GM23338 (cell line): ENCODE measurements at regions not wholly inside any gene's neighbourhood (a gene's known extent, or its start where the extent isn't known, plus 50 kb on each side); places are given as distances from the start of the nearest gene placed in this dataset.

Experiments
- ATAC-seq: fragments of 200-7000 bp; cut with Tn5 transposase; 3 replicates; pipeline ENCODE4 v1.9.1; 2020
- DNase-seq: peaks from one replicate; pipeline ENCODE4 v3.0.0-alpha.2; 2015; ENCODE audit warnings: low spot score
- H2AFZ ChIP-seq: fragments of 200-600 bp; sonication (generic); 2 replicates; pipeline ENCODE4 v1.8.0; 2016; ENCODE audit warnings: antibody characterized with exemption, mild to moderate bottlenecking, moderate library complexity
- H3F3A ChIP-seq: fragments of 200-600 bp; sonication (generic); replicated peaks from 2 replicates; pipeline ENCODE4 v1.8.0; 2017; ENCODE audit warnings: antibody characterized with exemption, mixed run types, low read depth
- H3K27ac ChIP-seq: fragments of 200-600 bp; sonication (generic); 2 replicates; pipeline ENCODE4 v1.6.1; 2016; ENCODE audit warnings: low read depth
- H3K27me3 ChIP-seq: fragments of 200-600 bp; sonication (generic); 2 replicates; pipeline ENCODE4 v1.8.0; 2016; ENCODE audit warnings: mild to moderate bottlenecking, mixed run types, moderate library complexity; ENCODE audit not compliant: insufficient read depth
- H3K36me3 ChIP-seq: fragments of 200-600 bp; sonication (generic); 2 replicates; pipeline ENCODE4 v1.8.0; 2016; ENCODE audit warnings: mild to moderate bottlenecking; ENCODE audit not compliant: insufficient read depth
- H3K4me1 ChIP-seq: fragments of 200-600 bp; sonication (generic); 2 replicates; pipeline ENCODE4 v1.8.0; 2016; ENCODE audit warnings: mild to moderate bottlenecking, moderate library complexity; ENCODE audit not compliant: insufficient read depth
- H3K4me2 ChIP-seq: fragments of 200-600 bp; sonication (generic); 2 replicates; pipeline ENCODE4 v1.7.1; 2017; ENCODE audit warnings: mixed run types
- H3K4me3 ChIP-seq: fragments of 200-600 bp; sonication (generic); 2 replicates; pipeline ENCODE4 v1.6.1; 2016; ENCODE audit warnings: mixed run types
- H3K79me2 ChIP-seq: fragments of 200-600 bp; sonication (generic); replicated peaks from 2 replicates; pipeline ENCODE4 v1.8.0; 2017; ENCODE audit warnings: mild to moderate bottlenecking; ENCODE audit not compliant: insufficient read depth
- H3K9me2 ChIP-seq: fragments of 200-600 bp; sonication (generic); 2 replicates; pipeline ENCODE4 v1.8.0; 2017; ENCODE audit not compliant: insufficient read depth
- H4K20me1 ChIP-seq: fragments of 200-600 bp; sonication (generic); replicated peaks from 2 replicates; pipeline ENCODE4 v1.8.0; 2017; ENCODE audit warnings: mild to moderate bottlenecking; ENCODE audit not compliant: insufficient read depth
- H3K27ac Mint-ChIP-seq: 2 replicates; pipeline ENCODE4 v1.8.0; 2020; ENCODE audit warnings: inconsistent platforms, mild to moderate bottlenecking, moderate library complexity, mixed read lengths
- H3K27me3 Mint-ChIP-seq: 3 replicates; pipeline ENCODE4 v1.8.0; 2022; ENCODE audit warnings: low read depth, mild to moderate bottlenecking, moderate library complexity, mixed read lengths, inconsistent platforms; ENCODE audit not compliant: insufficient read depth, poor library complexity
- H3K36me3 Mint-ChIP-seq: 3 replicates; pipeline ENCODE4 v1.8.0; 2021; ENCODE audit warnings: low read depth, mild to moderate bottlenecking, inconsistent platforms, moderate library complexity, mixed read lengths
- H3K4me1 Mint-ChIP-seq: 3 replicates; pipeline ENCODE4 v1.8.0; 2020; ENCODE audit warnings: mild to moderate bottlenecking, inconsistent platforms, mixed read lengths
- H3K4me3 Mint-ChIP-seq: 3 replicates; pipeline ENCODE4 v1.8.0; 2021; ENCODE audit warnings: moderate library complexity, mild to moderate bottlenecking, inconsistent platforms, mixed read lengths
- H3K9me3 Mint-ChIP-seq: 3 replicates; pipeline ENCODE4 v1.8.0; 2020; ENCODE audit warnings: moderate library complexity, mild to moderate bottlenecking, inconsistent platforms, mixed read lengths
- CREB1 ChIP-seq: fragments of 250-450 bp; sonication (Bioruptor Pico); IDR thresholded peaks from 2 replicates; pipeline ENCODE4 v1.5.0; 2020; ENCODE audit warnings: low read depth, mild to moderate bottlenecking, moderate library complexity
- EZH2 ChIP-seq: fragments of 200-600 bp; sonication (generic); IDR thresholded peaks from one replicate; pipeline ENCODE4 v1.8.0; 2017; ENCODE audit warnings: antibody characterized with exemption, mild to moderate bottlenecking, low read depth; ENCODE audit not compliant: unreplicated experiment
- EZH2phosphoT487 ChIP-seq: fragments of 200-600 bp; sonication (generic); IDR thresholded peaks from one replicate; pipeline ENCODE4 v1.8.1; 2018; ENCODE audit warnings: antibody characterized with exemption; ENCODE audit not compliant: unreplicated experiment
- JUNB ChIP-seq: IDR thresholded peaks from one replicate; pipeline ENCODE4 v1.6.1; 2016; ENCODE audit warnings: antibody characterized with exemption; ENCODE audit not compliant: unreplicated experiment
- NANOG ChIP-seq: IDR thresholded peaks from 2 replicates; pipeline ENCODE4 v1.6.1; 2016; ENCODE audit warnings: antibody characterized with exemption, borderline replicate concordance
- POLR2AphosphoS5 ChIP-seq: IDR thresholded peaks from 2 replicates; pipeline ENCODE4 v1.6.1; 2016; ENCODE audit warnings: antibody characterized with exemption, low read depth
- ZNF331 ChIP-seq: fragments of 250-450 bp; sonication (Bioruptor Pico); IDR thresholded peaks from 2 replicates; pipeline ENCODE4 v1.5.0; 2020; ENCODE audit warnings: low read depth, mild to moderate bottlenecking, moderate library complexity
- TF ChIP-seq, protein P1 (sequence below), 2 experiments: fragments of 200-600 bp in 1 of 2; sonication (generic) in 1 of 2; conservative IDR thresholded peaks; 2 replicates each; pipeline versions ENCODE4 v1.5.1 to v1.6.1; 2016 to 2017; ENCODE audit warnings: antibody characterized with exemption in 2 of 2, low read depth in 2 of 2, mild to moderate bottlenecking in 2 of 2, moderate library complexity in 1 of 2
- TF ChIP-seq, protein P2 (sequence below): IDR thresholded peaks from 2 replicates; pipeline ENCODE4 v1.6.1; 2016; ENCODE audit warnings: antibody characterized with exemption
- TF ChIP-seq, protein P3 (sequence below): fragments of 250-450 bp; sonication (Bioruptor Pico); IDR thresholded peaks from 2 replicates; pipeline ENCODE4 v1.5.0; 2020; ENCODE audit warnings: mild to moderate bottlenecking, moderate library complexity
- TF ChIP-seq, protein P4 (sequence below): IDR thresholded peaks from one replicate; pipeline ENCODE4 v1.6.1; 2018; ENCODE audit warnings: antibody characterized with exemption; ENCODE audit not compliant: unreplicated experiment

DNA sequence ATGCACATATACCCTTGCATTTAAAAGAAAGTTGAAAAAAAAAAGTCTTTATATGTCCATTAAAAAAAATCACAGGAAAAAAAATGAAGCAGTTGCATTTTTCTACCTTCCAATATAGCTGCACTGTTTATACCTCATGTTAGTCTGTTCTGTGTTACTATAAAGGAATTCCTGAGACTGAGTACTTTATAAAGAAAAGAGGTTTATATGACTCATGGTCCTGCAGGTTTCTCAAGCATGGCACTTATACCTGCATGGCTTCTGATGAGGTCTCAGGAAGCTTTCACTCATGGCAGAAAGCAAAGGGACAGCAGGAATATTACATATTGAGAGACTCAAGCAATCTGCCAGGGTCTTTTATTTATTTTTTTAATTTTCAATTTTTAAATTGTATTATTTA is 277.2 kb upstream of the BCHE start:
- no peaks in the 10 kb centered on the region for H3K27me3 ChIP-seq
- H3K27ac ChIP-seq: no peak overlapping the region
- Mint-ChIP-seq H3K36me3 (peaks cover 3% of the 10 kb centered on the region; the same call in 1 of the 3 replicates), H3K4me3 (no peak overlapping the region), H3K9me3 (peaks cover 12% of the 10 kb centered on the region; the same call in 2 of the 3 replicates), H3K27ac (no peak overlapping the region), H3K4me1 (no peaks in the 10 kb centered on the region; the same call in 2 of the 3 replicates), H3K27me3 (no peaks in the 10 kb centered on the region)
- H3K4me1 ChIP-seq: peaks cover 4% of the 10 kb centered on the region; the same call in 1 of the 2 replicates
- no peaks in the 10 kb centered on the region for H3K9me2 ChIP-seq
- H4K20me1 ChIP-seq: no peaks in the 10 kb centered on the region
- H3K79me2 ChIP-seq: no peaks in the 10 kb centered on the region
- H3K36me3 ChIP-seq: no peaks in the 10 kb centered on the region
- no peak overlapping the region for H2AFZ ChIP-seq
- no peak overlapping the region for H3K4me3 ChIP-seq
- no peaks in the 10 kb centered on the region for H3F3A ChIP-seq
- DNase-seq (no peak), ATAC-seq (no peak)
- no peak overlapping the region for H3K4me2 ChIP-seq
- TF ChIP-seq EZH2: no peak
- no peak for TF ChIP-seq JUNB
- TF ChIP-seq, protein P1, sequence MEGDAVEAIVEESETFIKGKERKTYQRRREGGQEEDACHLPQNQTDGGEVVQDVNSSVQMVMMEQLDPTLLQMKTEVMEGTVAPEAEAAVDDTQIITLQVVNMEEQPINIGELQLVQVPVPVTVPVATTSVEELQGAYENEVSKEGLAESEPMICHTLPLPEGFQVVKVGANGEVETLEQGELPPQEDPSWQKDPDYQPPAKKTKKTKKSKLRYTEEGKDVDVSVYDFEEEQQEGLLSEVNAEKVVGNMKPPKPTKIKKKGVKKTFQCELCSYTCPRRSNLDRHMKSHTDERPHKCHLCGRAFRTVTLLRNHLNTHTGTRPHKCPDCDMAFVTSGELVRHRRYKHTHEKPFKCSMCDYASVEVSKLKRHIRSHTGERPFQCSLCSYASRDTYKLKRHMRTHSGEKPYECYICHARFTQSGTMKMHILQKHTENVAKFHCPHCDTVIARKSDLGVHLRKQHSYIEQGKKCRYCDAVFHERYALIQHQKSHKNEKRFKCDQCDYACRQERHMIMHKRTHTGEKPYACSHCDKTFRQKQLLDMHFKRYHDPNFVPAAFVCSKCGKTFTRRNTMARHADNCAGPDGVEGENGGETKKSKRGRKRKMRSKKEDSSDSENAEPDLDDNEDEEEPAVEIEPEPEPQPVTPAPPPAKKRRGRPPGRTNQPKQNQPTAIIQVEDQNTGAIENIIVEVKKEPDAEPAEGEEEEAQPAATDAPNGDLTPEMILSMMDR (conservative IDR thresholded peaks at IDR 0.05; ENCODE audit: low read depth in 2 of 2): no peak
- TF ChIP-seq, protein P2, sequence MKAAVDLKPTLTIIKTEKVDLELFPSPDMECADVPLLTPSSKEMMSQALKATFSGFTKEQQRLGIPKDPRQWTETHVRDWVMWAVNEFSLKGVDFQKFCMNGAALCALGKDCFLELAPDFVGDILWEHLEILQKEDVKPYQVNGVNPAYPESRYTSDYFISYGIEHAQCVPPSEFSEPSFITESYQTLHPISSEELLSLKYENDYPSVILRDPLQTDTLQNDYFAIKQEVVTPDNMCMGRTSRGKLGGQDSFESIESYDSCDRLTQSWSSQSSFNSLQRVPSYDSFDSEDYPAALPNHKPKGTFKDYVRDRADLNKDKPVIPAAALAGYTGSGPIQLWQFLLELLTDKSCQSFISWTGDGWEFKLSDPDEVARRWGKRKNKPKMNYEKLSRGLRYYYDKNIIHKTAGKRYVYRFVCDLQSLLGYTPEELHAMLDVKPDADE: no peak
- no peak for TF ChIP-seq CREB1 (CRISPR knock-in tag)
- no peak for TF ChIP-seq ZNF331 (CRISPR knock-in tag)
- TF ChIP-seq EZH2phosphoT487: no peak
- no peak for TF ChIP-seq POLR2AphosphoS5
- TF ChIP-seq, protein P3, sequence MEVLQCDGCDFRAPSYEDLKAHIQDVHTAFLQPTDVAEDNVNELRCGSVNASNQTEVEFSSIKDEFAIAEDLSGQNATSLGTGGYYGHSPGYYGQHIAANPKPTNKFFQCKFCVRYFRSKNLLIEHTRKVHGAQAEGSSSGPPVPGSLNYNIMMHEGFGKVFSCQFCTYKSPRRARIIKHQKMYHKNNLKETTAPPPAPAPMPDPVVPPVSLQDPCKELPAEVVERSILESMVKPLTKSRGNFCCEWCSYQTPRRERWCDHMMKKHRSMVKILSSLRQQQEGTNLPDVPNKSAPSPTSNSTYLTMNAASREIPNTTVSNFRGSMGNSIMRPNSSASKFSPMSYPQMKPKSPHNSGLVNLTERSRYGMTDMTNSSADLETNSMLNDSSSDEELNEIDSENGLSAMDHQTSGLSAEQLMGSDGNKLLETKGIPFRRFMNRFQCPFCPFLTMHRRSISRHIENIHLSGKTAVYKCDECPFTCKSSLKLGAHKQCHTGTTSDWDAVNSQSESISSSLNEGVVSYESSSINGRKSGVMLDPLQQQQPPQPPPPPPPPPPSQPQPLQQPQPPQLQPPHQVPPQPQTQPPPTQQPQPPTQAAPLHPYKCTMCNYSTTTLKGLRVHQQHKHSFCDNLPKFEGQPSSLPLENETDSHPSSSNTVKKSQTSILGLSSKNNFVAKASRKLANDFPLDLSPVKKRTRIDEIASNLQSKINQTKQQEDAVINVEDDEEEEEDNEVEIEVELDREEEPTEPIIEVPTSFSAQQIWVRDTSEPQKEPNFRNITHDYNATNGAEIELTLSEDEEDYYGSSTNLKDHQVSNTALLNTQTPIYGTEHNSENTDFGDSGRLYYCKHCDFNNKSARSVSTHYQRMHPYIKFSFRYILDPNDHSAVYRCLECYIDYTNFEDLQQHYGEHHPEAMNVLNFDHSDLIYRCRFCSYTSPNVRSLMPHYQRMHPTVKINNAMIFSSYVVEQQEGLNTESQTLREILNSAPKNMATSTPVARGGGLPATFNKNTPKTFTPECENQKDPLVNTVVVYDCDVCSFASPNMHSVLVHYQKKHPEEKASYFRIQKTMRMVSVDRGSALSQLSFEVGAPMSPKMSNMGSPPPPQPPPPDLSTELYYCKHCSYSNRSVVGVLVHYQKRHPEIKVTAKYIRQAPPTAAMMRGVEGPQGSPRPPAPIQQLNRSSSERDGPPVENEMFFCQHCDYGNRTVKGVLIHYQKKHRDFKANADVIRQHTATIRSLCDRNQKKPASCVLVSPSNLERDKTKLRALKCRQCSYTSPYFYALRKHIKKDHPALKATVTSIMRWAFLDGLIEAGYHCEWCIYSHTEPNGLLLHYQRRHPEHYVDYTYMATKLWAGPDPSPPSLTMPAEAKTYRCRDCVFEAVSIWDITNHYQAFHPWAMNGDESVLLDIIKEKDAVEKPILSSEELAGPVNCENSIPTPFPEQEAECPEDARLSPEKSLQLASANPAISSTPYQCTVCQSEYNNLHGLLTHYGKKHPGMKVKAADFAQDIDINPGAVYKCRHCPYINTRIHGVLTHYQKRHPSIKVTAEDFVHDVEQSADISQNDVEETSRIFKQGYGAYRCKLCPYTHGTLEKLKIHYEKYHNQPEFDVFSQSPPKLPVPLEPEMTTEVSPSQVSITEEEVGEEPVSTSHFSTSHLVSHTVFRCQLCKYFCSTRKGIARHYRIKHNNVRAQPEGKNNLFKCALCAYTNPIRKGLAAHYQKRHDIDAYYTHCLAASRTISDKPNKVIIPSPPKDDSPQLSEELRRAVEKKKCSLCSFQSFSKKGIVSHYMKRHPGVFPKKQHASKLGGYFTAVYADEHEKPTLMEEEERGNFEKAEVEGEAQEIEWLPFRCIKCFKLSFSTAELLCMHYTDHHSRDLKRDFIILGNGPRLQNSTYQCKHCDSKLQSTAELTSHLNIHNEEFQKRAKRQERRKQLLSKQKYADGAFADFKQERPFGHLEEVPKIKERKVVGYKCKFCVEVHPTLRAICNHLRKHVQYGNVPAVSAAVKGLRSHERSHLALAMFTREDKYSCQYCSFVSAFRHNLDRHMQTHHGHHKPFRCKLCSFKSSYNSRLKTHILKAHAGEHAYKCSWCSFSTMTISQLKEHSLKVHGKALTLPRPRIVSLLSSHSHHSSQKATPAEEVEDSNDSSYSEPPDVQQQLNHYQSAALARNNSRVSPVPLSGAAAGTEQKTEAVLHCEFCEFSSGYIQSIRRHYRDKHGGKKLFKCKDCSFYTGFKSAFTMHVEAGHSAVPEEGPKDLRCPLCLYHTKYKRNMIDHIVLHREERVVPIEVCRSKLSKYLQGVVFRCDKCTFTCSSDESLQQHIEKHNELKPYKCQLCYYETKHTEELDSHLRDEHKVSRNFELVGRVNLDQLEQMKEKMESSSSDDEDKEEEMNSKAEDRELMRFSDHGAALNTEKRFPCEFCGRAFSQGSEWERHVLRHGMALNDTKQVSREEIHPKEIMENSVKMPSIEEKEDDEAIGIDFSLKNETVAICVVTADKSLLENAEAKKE (CRISPR knock-in tag): no peak
- TF ChIP-seq, protein P4, sequence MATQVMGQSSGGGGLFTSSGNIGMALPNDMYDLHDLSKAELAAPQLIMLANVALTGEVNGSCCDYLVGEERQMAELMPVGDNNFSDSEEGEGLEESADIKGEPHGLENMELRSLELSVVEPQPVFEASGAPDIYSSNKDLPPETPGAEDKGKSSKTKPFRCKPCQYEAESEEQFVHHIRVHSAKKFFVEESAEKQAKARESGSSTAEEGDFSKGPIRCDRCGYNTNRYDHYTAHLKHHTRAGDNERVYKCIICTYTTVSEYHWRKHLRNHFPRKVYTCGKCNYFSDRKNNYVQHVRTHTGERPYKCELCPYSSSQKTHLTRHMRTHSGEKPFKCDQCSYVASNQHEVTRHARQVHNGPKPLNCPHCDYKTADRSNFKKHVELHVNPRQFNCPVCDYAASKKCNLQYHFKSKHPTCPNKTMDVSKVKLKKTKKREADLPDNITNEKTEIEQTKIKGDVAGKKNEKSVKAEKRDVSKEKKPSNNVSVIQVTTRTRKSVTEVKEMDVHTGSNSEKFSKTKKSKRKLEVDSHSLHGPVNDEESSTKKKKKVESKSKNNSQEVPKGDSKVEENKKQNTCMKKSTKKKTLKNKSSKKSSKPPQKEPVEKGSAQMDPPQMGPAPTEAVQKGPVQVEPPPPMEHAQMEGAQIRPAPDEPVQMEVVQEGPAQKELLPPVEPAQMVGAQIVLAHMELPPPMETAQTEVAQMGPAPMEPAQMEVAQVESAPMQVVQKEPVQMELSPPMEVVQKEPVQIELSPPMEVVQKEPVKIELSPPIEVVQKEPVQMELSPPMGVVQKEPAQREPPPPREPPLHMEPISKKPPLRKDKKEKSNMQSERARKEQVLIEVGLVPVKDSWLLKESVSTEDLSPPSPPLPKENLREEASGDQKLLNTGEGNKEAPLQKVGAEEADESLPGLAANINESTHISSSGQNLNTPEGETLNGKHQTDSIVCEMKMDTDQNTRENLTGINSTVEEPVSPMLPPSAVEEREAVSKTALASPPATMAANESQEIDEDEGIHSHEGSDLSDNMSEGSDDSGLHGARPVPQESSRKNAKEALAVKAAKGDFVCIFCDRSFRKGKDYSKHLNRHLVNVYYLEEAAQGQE: no peak
- no peak for TF ChIP-seq NANOG
